GM18508 (cell line): ENCODE measurements at regions not wholly inside any gene's neighbourhood (a gene's known extent, or its start where the extent isn't known, plus 50 kb on each side); places are given as distances from the start of the nearest gene placed in this dataset.
"Not testable (repeated sequence)": the region's sequence is repeated elsewhere in the genome, so short reads cannot be mapped to it uniquely, and the experiment has no call there.

Source experiments
- ATAC-seq: cut with Tn5 transposase; IDR thresholded peaks from one replicate; pipeline ENCODE4 v1.9.1; 2021; ENCODE audit warnings: moderate number of reproducible peaks; ENCODE audit not compliant: insufficient read depth, unreplicated experiment

DNA sequence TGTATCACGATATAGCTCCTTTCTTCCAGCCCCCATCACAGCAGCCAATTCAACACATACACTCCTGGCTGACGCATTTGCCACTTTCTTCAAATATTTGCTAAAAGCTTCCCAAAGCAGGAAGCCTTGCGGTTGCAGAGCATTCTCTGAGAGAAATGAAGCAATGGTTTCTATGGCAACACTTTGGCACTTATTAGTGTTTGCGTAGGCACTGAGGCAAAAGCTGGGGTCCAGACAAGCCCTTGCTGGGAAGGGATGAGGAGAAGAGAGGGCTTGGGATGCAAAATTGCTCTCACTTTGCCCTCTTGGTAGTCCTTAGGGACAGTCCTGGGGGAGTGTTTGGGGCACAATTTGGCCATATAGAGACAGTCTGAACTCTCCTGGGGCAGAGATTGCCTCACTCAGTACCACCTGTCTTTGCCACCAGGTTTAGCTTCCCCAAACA lies 55.0 kb upstream of the PAK3 start:
- no peak for ATAC-seq

DNA sequence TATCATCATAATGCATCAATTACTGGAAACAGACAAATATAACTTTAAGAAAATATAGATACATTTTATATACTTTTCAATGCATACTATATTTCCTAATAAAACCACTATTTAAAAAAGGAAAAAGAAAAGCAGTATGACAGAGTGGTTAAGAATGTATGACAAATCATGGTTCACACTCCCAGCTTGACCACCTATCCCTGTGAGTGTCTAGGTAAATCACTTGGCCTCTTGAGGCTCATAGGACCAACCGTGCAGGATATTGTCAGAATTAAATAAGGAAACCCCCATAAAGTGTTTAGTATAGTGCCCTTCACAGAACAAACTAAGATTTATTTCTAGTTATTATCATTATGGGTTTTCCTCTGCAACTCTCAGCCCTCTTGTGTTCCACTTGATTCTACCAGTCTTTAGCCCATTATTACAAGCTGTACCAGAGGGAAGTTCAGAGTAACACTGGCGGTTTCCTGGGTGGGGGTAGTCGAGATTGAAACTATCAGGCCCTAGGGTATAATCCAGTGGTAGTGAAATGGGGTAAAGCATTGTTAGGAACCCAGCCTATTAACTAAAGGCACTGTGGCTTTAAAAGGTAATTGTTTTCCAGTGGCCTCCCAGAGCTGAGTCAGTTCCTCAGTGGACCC lies 55.5 kb upstream of the PAK3 start:
- no peak for ATAC-seq

DNA sequence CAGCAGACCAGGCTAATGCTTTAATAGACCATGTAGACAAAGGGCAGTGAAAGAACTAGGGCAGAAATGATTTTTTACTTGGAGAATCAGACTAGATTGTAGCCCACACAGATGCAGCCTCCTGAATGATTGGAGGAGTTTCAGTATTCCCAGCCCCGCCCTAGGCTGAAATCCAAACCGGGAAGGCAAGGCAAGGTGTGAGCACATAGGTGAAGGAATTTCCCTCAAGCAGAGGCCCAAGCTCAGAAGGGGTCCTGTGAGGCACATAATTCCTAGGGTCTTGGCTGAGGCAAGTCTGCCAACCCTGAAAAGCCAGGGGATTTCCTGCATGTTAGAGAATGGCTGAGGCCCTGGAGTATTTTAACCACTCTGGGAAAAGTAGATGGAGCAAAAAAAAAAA lies 56.4 kb upstream of the PAK3 start:
- ATAC-seq, result no peak

- ATAC-seq, result no peak
Observed at GRCh38 chrX:111035991-111036390, 60.0 kb upstream of the PAK3 start.

- no peak for ATAC-seq
Observed at GRCh38 chrX:111035256-111035655, 60.7 kb upstream of the PAK3 start.

- ATAC-seq, result not testable (repeated sequence)
Observed at GRCh38 chrX:111022998-111023397, 73.0 kb upstream of the PAK3 start.

- no peak for ATAC-seq
Observed at GRCh38 chrX:111020283-111020682, 75.7 kb upstream of the PAK3 start.

GRCh38 chrX:111013778-111014455 lies 82.1 kb upstream of the PAK3 start:
- no peak for ATAC-seq

DNA sequence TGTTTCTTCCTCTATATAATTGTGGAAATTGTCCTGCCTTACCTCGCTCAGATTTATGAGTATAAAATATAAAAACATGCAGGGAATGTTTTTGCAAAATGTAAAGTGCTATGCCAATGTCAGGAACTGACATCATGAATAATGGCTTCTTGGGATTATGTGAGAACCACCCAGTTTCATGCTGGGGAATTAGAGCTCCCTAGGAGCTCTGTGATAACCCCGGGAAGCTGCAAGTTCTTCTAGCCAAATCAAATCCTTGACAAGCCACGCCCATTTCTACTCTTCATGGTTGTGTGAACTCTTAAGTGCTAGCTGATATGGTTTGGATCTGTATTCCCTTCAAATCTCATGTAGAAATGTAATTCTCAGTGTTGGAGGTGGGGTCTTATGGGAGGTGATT lies 85.9 kb upstream of the PAK3 start:
- ATAC-seq, result no peak

- no peak for ATAC-seq
Observed at GRCh38 chrX:111009256-111009655, 86.7 kb upstream of the PAK3 start.

GRCh38 chrX:111008126-111008525 lies 87.9 kb upstream of the PAK3 start:
- no peak for ATAC-seq

DNA sequence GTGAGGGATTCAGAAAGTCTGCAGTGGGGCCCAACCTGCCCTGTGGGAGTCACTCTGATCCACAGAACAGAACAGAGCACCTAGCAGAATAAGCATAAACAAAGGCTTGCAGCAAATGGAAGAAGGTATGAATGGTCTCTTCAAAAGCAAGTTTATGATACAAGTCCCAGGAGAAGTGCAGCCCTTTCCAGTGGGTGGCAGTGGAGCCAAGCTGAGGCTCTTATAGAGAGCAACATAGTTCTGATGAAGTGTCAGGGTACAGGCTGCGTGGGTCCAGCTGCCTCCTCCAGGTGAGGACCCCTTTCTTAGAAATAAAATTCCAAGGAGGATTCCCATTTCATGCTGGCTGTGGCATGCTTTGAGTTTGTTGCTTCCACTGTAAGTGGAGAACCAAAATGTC lies 88.8 kb upstream of the PAK3 start:
- ATAC-seq, result no peak

DNA sequence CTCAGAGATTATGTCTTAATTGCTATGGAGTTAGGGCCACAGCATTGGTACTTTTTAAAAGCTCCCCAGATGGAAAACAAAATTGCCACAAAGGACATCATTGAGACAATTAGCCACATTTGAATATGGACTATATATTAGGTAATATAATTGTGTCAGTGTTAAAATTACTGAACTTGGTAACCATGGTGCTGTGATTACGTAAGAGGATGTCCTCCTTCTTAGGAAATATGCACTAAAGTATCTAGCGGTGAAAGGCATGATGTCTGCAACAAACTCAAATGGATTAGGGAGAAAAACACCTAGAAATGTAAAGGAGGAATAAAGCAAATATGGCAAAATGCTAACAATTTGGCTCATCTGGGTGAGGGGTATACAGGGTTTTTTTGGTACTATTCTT lies 89.9 kb upstream of the PAK3 start:
- no peak for ATAC-seq

DNA sequence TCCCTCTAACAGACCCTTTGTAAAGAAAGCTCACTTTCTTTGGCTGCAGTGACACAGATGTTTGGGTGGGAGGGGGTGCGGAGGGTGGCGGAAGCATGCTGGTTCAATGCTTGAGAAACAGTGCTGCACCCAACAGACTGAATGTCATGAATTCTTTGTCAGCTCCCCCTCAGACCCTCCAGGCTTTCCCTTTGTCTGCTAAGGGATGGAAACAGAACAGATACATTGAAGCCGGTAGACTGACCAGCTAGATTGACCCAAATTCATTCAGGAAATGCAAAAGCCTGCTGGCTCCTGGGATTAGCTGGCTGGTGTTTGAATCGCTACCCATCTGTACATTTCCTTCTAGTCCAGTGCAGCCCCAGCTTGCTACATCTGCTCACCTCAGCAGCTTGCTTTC lies 90.8 kb upstream of the PAK3 start:
- no peak for ATAC-seq

- no peak for ATAC-seq
Observed at GRCh38 chrX:111003118-111003517, 92.9 kb upstream of the PAK3 start.

- ATAC-seq, result no peak
Observed at GRCh38 chrX:110992611-110993010, 103.4 kb upstream of the PAK3 start.

GRCh38 chrX:110989869-110990268 lies 106.1 kb upstream of the PAK3 start:
- ATAC-seq, result no peak

DNA sequence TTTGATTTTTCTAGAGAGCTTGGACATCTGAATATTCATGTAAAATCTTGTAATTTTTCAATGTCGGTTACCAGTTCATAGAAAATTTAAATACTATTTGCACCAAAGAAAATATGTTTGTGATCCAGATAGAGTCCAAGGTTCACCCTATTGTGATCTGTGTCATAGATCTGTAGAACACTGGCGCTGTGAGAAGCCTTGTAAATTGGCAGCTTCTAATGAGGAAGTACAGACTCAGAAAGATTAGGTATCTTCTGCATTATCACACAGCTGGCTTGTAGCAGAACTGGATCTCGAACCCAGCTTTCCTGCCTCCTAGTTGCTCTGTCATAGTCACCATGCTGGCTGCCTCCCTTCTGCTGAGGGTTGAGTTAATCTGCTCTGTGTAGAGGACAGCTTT lies 106.5 kb upstream of the PAK3 start:
- no peak for ATAC-seq

DNA sequence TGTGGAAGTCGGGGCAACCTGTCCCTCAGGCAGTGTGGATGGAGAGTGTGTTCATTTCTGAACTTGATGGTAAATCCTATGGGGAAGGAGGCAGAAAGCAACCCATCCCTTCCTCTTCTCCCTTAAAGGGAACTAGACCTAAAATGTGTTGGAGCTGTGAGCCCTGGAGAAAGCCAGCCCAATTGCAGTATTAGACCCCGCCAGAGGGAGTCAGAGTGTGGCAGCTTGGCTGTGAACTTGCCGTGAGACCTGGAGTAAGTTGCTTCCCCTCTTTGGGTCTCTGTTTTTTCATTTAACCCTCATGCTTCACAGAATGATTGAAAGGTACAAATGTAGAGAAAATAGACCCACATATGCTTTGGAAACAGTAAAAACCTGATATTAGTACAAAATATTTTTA lies 108.7 kb upstream of the PAK3 start:
- no peak for ATAC-seq

DNA sequence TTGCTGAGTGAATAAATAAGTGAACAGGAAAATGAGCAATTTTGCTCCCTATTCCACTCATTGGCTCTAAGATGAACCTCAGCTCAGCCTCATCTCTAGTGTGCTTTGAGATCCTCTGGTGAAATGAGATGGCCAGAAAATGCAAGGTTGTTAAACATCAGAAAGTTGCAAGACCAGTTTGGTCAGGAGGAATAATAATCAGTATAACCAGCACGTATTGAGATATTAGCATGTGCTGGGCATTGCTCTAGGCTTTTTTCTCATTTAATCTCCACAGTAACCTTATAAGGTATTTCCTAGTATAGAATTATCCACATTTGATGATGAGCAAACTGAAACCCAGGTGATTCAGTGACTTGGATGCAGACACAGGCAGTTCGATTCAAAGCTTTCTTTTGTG lies 110.5 kb upstream of the PAK3 start:
- ATAC-seq, result no peak

GRCh38 chrX:110983024-110983423 lies 113.0 kb upstream of the PAK3 start:
- ATAC-seq, result no peak

- ATAC-seq, result no peak
Observed at GRCh38 chrX:110966839-110967238, 129.2 kb upstream of the PAK3 start.
